ENCODE measurements at regions not wholly inside any gene's neighbourhood (a gene's known extent, or its start where the extent isn't known, plus 50 kb on each side); places are given as distances from the start of the nearest gene placed in this dataset.

DNA sequence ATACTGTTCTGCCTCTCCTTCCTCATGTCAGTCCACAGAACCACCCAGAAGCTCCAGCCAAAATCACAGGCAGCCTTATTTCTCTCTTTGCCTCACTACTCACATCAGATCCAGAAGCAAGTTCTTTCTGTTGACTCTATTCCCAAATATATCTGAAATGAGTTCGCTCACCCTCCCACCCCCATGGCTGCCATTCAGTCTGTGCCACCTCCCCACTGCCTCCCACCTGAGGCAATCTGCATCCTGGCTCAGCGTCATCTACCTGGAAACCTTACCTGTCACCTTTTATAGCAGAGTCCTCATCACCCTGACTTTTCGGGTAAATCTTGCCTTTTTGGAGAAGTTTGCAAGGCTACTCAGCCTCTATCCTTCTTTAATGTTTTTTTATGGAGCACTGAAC, 501.8 kb downstream of the BCL11B start:
- DNase-seq: no peak

DNA sequence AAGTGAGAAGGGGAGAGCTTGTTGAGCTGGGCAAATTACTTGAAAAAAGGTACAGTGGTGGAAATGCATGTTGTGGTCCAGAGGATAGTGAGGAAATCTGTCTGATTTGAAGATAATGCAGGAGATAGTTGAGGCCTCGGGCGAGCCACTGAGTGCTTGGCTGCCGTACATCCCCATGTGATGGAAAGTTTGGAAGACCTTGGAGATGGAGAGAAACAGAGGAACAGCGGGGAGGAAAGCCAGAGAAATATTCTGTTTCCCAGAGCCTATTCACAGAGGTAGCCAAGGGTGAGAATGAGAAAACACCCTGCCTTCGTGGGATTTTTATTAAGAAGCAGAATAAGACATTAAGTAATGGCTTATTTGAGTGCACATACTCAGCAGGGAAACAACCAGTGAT, 498.2 kb downstream of the BCL11B start:
- DNase-seq: no peak

DNA sequence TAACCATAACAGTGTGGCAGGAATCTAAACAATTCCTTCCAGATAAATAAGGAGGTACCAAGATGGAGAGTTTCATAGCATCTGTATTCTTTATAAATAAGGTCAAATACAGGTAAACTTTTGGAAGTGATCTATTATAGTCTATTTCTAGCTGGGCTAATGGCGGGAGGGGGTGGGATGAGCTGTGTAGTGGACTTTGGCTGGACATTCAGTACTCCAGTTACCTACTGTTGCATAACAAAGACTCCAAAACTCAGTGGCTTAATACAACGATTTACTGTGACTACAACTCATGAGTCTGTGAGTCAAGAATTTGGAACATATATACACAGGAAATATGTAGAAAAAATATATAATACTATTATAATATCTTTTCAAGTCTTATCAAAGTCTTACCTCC, 496.1 kb downstream of the BCL11B start:
- no peak for DNase-seq

DNA sequence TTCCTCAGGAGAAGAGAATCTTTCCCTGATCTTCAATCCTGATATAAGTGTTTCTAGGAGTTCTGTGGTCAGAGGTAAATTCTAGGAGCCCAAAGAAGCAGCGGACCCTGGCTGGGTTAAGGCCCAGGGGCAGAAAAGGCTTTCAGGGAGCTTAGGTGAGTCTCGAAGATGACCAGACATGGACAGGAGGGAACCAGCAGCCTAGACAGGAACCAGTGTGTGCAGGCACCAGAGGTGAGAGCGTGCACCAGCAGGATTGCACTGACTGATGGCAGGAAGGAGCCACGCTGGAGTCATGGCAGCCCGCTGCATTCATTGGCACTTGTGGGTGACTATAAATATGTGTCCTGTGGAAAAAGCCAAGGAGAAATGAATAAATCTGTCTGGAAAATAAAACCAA, 489.9 kb downstream of the BCL11B start:
- DNase-seq: no peak

DNA sequence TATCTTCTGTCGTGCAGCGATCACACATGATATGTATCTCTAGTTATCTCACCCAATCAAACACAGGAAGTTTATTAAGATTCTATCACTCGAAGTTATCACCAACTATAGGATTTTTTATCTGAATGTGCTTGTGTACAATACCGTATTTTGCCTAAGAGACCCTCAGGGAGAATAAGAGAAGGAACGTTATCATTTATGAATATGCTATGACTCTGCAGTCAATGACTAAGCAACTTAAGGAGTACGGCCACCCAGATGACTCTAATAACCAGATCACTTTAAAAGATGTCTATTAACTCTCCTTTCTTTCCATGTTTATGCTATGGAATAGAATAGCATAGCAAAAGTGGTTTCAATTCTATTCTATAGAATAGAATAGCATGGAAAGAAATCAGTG, 486.4 kb downstream of the BCL11B start:
- no peak for DNase-seq

DNA sequence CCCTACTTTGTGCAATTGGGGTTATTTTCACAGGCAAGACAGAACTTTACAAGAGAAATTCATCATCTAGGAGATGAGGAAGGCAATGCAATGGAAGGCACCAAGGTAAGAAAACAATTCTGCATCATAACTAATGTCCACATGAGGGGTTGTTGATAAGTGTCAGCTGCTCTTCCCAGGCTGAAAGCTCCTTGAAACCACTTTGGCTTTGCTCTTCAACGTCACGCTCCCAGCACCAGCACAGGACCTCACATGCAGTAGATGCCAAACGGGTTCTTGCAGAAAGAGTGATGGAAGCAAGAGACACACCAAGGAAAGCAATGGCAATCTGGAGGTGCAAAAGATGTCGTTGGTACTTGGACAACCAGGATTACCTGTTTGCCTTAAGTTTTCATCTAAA, 485.5 kb downstream of the BCL11B start:
- no peak for DNase-seq

DNA sequence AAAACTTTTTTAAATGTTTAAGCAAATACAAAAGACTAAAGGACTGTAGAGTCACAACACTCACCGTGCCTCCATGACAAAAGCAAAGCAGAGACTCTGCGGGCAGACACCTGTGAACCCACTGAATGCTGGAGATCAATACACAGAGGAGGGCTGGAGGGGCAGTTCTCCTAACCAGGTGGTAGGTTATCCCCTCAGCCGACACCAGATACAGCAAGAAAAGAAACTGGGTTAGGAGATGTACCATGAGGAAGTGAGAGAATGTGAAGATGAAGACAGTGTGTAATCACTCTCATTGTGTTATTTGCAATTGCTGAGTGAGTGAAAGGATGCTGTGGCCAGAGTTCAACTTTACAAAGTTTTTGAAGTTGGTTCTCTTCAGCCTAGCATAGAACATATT, 480.3 kb downstream of the BCL11B start:
- no peak for DNase-seq

DNA sequence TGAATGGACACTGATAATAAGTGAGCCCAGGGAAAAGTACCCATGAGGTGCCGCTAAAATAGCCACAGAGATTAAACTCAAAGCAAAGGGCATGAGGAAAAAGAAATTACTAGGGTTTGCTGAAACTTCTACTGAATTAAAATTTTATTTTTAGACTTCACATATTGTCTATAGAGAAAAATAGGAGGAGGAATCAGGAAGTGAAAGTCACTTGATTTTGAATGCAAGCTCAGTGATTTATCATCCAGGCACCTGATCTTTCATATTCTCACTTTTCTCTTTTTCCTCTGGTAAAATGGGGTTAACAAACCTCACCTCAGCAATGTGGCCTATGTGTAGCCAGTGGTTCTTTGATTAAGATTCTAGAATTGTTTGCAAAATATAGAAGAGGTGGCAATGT, 479.8 kb downstream of the BCL11B start:
- DNase-seq: no peak

DNA sequence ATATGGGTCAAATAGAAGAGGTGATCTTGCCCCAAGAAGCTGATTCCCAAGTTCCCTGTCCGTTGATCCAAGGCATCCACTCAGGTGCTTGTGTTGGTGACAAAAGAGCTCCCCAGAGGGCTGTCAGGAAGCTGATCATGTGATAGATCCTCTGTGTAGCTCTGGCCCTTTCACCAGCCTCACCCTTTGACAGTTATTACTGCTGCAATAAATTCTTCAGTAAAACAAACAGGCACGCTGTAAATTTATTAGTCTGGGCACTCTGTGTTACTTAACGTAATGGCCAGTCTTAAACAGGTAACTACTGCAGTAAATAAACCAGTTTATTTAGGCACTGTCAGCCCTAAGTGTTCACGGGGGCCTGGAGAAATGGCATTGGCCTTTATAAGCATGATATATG, 473.9 kb downstream of the BCL11B start:
- no peak for DNase-seq

DNA sequence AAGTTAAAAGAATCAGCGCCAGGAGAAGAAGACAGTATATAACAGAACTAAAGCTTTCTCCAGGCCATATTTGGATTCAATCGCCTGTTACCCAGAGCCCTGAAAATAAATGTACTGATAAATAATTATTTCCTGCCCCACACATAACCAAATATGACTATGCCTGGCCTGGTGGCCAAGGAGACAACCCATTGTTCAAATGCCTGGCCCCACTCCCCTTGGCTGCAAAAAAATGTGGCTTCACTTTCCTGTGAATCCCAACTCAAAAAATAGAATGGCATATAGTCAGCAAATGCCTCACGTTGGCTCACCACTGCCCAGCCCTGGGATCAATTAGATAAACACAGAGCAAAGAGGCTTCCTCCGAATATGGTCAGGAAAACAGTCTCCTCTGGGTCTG, 472.1 kb downstream of the BCL11B start:
- no peak for DNase-seq

DNA sequence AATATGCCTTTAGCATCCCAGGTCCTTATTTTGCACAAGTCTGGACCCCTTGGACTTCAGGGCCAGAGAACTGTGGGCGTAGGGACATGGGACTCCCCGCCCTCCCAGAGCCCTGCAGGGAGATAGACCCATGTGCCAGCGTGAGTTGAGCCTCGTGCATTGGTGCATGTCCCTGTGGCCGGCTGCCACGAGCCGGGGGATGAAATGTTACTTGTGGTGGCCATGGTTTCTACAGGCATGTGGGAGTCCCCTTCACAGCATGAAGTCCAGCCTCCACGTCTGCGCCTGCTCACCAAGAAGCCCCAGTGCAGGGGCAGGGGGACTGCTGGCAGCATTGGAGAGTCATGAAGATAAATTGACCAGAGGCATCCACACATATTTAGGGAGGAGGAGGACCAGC, 470.0 kb downstream of the BCL11B start:
- no peak for DNase-seq

DNA sequence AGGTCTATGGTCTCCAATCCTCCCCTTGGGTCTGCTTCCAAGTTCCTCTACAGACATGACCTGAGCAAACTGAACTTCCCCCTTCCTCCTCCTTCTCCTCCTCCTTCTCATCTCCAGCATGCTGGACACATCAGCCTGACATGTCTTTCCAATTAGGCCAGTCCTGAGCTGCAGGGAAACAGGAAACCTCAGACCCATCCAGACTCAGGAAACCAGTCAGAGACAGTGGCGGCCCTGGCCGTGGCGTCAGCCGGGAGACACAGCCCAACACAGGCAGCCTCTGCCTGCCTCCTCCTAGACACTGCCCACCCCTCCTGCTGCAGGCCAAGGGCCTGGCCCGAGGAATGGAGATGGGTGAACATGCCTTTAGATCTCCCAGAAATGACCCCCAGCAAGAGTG, 468.8 kb downstream of the BCL11B start:
- no peak for DNase-seq

DNA sequence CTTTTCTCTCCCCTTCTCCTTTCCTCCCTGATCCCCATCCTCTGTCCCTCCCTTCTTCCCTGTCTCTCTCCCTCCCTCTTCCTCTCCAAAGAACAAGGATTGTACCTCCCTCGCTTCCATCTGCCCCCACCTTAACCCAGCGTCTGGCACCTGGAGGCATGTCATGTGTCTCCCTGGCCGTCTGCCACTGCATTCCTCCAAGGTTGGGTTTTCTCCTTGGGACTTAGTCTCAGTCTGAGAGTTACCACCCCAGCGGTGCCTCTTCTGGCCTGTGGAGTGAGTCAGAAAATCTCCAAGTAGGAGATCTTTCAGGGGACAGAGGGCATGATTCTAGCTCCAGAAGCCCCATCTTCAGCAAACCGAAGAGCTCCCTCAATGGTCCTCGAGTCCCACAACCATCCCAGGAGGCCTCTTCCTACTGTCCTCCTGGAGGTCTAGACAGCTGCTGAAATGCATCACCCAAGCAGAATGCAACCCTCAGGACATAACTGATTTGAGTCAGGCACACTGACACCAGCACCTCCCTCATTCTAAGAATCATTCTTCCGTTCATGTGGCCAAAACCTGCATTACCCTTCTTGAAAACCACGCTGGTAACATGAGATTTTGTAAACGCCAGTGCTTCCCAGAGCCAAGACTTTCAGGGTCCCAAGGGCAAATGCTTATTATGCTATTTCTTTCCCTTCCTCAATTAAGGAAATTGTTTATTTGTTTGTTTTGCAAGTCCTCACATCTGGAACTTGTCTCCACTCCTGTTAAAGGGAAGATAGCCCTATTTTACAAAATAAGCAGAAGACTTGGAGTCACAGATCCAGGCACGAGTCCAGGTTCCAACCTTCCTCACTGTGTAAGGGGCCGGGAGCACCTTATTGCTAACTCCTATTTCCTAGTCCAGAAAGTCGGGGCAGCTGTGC, 463.2 kb downstream of the BCL11B start:
- no peak for DNase-seq

DNA sequence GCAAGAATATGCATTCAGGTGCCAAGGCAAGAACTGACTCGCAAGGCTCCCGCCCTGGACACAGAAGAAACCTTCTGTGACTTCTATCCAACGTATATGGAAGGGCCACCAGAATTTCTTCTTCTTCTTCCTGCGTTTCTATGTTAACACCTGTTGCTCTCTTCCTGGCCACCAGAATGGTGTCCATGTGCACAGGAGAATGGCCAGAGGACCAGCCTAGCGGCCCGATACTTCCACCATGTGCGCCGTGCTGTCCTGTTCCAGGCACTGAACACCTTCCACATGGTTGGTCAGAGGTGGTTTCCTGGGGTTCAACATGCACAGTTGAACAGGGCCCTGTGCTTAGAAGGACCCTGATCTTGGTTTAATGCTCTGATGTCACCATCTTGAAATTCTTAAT, 455.8 kb downstream of the BCL11B start:
- no peak for DNase-seq

DNA sequence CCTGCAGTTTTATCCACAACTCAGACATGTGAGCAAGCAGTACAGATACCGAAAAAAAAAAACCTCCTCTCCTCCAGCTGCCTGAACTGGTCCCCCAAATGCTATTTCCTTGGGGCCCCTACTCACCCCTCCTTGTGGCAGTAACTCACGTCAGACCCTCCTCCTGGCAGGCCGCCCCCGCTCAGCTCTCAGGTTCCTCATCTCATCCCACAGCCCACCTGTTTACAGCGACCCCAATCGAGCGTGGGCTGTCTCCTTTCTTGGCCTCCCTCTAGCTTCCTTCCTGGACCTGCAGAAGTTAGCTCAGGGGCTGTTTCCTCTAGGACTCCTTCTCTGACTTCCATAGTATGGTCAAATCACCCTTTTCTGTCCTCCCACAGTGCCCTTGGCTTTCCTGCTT, 455.3 kb downstream of the BCL11B start:
- no peak for DNase-seq

DNA sequence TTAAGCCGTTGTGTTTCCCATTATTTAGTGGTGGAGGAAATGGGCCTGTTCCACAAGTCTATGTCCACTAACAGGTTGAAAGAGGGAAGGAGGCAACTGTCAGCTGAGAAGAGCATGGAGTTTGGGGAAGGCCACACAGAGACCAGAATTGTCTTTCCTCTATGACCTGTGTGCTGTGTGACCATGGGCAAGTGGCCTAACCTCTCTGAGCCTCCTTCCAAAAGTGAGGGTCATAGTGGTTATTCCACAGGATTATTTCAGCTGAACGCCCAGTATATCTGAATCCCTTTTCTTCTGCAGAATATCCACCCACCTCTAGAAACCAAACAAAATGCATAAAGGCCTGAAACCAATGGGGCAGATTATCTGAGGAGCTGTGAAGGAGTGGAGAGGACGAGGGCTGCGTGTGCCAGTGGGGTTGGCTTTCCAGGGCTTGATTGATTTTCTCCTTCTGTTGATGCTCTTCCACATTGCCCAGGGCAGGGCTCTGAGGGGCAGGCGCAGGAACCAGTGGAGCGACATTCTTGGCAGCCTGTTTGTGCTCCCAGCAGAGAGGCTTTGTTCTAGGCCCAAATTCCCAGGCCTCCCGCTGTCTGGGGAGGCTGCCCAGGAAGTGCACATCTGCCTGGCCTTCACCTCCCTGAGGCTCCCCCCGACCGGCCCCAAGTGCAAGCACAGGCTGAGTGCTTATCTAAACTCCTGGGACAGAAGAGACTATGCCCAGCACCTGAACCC, 452.7 kb downstream of the BCL11B start:
- DNase-seq: no peak

DNA sequence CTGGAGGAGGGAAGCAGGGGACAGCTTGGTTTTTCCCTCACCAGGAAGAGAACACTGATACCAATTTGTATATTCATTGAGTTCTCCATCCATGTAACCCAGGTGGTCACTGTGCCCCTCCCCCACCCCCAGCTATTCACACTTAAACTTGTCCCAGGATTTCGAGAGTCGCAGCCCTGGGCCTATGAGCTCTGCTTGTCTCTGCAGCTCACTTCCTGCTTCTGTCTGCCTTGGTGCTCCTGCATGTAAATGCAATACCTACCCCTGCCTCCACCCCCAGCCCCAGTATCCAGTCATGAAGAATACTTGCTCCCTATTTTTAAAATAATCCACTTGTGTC, 452.2 kb downstream of the BCL11B start:
- no peak for DNase-seq

DNA sequence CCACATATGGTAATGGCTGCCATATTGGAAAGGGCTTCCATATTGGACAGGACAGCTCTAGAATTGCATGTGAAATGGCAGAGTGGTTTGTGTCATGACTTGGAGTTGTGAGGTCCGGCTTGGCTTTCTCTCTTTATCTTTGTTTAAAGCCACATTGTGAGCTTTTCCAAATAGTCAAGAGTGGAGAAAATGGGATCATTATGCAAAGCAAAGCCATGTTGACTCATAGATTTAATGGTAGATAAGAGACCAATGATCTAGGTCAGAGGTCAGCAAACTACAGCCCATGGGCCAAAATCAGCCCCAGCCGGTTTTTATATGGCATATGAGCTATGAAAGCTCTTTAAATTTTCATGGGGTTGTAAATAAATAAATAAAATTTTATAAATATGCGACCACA, 449.1 kb downstream of the BCL11B start:
- no peak for DNase-seq

DNA sequence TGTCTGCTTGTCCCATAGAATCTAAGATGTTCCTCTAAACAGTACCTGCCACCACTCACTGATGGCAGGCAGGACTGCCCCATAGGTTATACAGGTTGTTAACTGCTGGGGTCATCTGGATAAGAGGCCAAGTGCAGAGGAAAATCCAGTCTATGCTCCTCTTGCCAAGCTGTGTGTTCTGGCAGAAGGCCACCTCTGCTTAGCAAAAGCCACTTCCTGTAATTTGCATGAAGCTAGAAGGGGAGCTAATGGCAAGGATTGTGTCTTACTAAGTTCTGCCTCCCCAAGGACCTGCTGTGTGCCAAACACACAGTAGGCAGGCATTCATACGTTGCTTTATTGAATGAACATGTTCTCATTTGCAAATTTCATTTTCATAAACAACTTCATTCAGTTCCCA, 445.4 kb downstream of the BCL11B start:
- DNase-seq: no peak

DNA sequence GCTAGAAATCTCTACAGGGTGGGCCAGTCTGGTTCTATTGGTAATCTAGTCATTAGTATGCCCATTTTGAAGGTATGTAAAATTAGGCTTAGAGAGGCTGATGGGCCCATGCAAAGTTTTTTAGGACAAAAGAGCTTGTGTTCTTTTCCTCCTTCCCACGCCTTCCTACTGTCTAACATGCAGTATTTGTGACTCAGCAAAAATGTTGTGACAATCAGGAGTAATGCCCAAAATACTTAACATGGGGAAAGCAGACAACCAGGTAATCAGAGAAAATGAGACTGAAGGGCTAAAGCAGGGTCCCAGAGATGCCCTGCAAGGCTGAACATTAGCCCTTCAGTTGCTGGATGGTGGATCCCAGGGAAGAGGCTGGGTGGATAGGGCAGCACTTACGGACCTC, 437.9 kb downstream of the BCL11B start:
- DNase-seq: no peak

DNA sequence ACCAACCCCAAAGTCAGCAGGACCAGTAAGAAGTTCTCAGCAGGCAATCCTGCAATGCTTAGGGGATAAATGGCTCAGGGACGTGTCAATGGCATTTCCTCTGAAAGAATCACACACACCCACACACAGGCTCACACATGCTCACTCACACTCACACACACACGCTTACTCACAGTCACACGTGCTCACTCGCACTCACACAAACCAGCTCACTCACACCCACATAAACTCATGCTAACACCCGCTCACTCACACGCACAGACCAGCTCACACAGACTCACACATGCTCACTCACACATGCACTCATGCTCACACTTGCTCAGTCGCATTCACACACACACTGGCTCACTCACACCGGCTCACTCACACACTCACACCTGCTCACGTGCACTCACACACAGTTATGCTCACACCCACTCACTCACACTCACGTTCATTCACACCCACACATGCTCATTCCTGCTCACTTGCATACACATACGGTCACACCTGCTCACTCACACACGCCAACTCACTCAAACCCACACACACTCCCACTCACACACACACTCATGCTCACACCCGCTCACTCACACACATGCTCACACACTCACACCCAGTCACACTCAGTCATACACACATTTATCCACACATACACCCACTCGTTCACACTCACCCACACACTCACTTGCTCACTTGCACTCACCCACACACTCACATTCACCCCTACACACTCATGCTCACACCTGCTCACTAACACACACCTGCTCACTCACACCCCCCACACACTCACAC, 436.8 kb downstream of the BCL11B start:
- no peak for DNase-seq

DNA sequence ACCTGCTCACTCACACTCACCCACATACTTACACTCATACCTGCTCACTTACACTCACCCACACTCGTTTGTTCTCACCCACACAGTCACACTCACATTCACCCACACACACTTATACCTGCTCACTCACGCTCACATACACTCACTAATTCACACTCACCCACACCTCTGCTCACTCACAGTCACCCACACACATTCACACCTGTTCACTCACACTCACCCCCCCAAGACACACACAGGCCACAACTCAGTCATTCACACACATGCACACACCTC, 436.2 kb downstream of the BCL11B start:
- DNase-seq: no peak

DNA sequence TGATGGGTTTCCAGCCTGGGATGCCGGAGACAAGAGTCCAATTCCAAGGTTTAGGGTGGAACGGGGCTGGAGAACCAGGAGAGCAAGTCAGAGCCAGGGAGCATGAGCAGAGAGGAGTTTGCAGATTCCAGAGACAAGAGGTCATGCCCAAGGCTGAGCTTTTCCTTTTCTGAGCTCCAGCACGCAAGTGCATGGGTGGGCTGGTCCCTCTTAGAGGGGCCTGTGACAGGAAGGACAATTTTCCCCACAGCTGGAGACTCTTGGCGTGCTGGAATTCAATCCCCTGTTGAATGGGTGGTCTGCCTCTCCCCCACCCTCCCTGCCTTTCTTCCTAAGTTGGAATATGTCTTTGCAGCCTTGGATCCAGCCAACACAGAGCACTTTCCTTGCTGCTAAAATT, 431.9 kb downstream of the BCL11B start:
- DNase-seq: no peak

DNA sequence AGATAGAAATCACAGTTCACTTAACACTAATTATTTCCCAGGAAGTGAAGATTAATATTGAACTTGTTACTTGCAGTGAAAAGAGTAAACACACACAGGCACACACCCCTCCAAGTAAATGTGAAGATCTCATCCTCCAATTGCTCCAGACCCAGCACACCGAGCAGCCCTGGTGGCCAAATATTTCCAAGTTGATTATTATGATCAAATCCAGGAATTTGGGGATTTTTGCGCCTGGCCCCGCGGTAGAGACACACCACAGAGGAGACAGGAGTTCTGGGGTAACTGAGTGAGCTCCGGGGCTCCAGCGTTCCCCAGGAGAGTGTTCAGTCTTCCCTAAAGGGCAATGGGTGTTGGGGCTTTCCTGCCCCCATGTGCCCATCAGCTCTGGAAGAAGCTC, 431.5 kb downstream of the BCL11B start:
- DNase-seq: no peak

All from GF-D8 (cell line).